Stimulated activated CD4-positive, alpha-beta T cell treated with anti-CD3 and anti-CD28 coated beads, Interleukin-1b, Interleukin-23, amount 100 ng/mL, for 48 hours (primary cell): ENCODE measurements at regions not wholly inside any gene's neighbourhood (a gene's known extent, or its start where the extent isn't known, plus 50 kb on each side); places are given as distances from the start of the nearest gene placed in this dataset.

Experiments
- DNase-seq: peaks from one replicate; pipeline ENCODE4 v3.0.0-alpha.2; 2020

- peak; percentile 22 for DNase-seq
These were observed 322.1 kb upstream of the CHAC2 start for GRCh38 chr2:53445383-53446070.

- DNase-seq = no peak
These were observed 324.8 kb upstream of the CHAC2 start for GRCh38 chr2:53442783-53443182.

GRCh38 chr2:53442093-53442492 lies 325.5 kb upstream of the CHAC2 start:
- DNase-seq = no peak

- no peak for DNase-seq
These were observed 328.9 kb upstream of the CHAC2 start for GRCh38 chr2:53438692-53439091.

GRCh38 chr2:53438100-53438499 lies 329.5 kb upstream of the CHAC2 start:
- no peak for DNase-seq

- no peak for DNase-seq
These were observed 330.2 kb upstream of the CHAC2 start for GRCh38 chr2:53437371-53437770.

GRCh38 chr2:53436882-53437281 lies 330.7 kb upstream of the CHAC2 start:
- no peak for DNase-seq

GRCh38 chr2:53435610-53436009 lies 332.0 kb upstream of the CHAC2 start:
- no peak for DNase-seq

- DNase-seq = no peak
These were observed 333.1 kb upstream of the CHAC2 start for GRCh38 chr2:53434466-53434865.

GRCh38 chr2:53432936-53433335 lies 334.7 kb upstream of the CHAC2 start:
- DNase-seq = no peak

- no peak for DNase-seq
These were observed 337.7 kb upstream of the CHAC2 start for GRCh38 chr2:53429901-53430300.

GRCh38 chr2:53424902-53425301 lies 342.7 kb upstream of the CHAC2 start:
- DNase-seq = no peak

- DNase-seq = no peak
These were observed 344.1 kb upstream of the CHAC2 start for GRCh38 chr2:53423465-53423864.

GRCh38 chr2:53422979-53423378 lies 344.6 kb upstream of the CHAC2 start:
- peak; percentile 4 for DNase-seq

- DNase-seq = no peak
These were observed 350.2 kb upstream of the CHAC2 start for GRCh38 chr2:53417385-53417784.

GRCh38 chr2:53407363-53408080 lies 360.1 kb upstream of the CHAC2 start:
- DNase-seq = no peak

- DNase-seq = no peak
These were observed 363.7 kb upstream of the CHAC2 start for GRCh38 chr2:53403792-53404413.

GRCh38 chr2:53397085-53397484 lies 370.5 kb upstream of the CHAC2 start:
- DNase-seq = no peak

- no peak for DNase-seq
These were observed 386.3 kb upstream of the CHAC2 start for GRCh38 chr2:53381271-53381670.

- no peak for DNase-seq
These were observed 388.1 kb upstream of the CHAC2 start for GRCh38 chr2:53379547-53379946.

- no peak for DNase-seq
These were observed 388.8 kb upstream of the CHAC2 start for GRCh38 chr2:53378791-53379190.

GRCh38 chr2:53373126-53373525 lies 394.5 kb upstream of the CHAC2 start:
- DNase-seq = no peak

- DNase-seq = no peak
These were observed 401.1 kb upstream of the CHAC2 start for GRCh38 chr2:53366543-53366942.

- no peak for DNase-seq
These were observed 404.7 kb upstream of the CHAC2 start for GRCh38 chr2:53362934-53363333.
